H9 (cell line): ENCODE measurements at regions not wholly inside any gene's neighbourhood (a gene's known extent, or its start where the extent isn't known, plus 50 kb on each side); places are given as distances from the start of the nearest gene placed in this dataset.

Experiments used
- DNase-seq: peaks from one replicate; pipeline ENCODE4 v3.0.0-alpha.2; 2017
- H2AFZ ChIP-seq: one replicate; pipeline ENCODE4 v1.6.1; 2013; ENCODE audit warnings: mild to moderate bottlenecking, low read length, control low read depth, moderate library complexity
- H2AK5ac ChIP-seq: 2 replicates; pipeline ENCODE4 v1.6.1; 2013; ENCODE audit warnings: low read length, control low read depth, mixed read lengths; ENCODE audit not compliant: insufficient read length
- H2BK120ac ChIP-seq: one replicate; pipeline ENCODE4 v1.6.1; 2013; ENCODE audit warnings: low read depth, mild to moderate bottlenecking, low read length, control low read depth, inconsistent platforms; ENCODE audit not compliant: poor library complexity, severe bottlenecking
- H2BK12ac ChIP-seq: 2 replicates; pipeline ENCODE4 v1.6.1; 2013; ENCODE audit warnings: low read length, control low read depth, mixed read lengths, low read depth; ENCODE audit not compliant: insufficient read length
- H2BK15ac ChIP-seq: 2 replicates; pipeline ENCODE4 v1.6.1; 2013; ENCODE audit warnings: low read depth, low read length, control low read depth
- H2BK20ac ChIP-seq: one replicate; pipeline ENCODE4 v1.6.1; 2013; ENCODE audit warnings: low read depth, mild to moderate bottlenecking, low read length, control low read depth, inconsistent platforms; ENCODE audit not compliant: poor library complexity, severe bottlenecking
- H2BK5ac ChIP-seq: 2 replicates; pipeline ENCODE4 v1.6.1; 2013; ENCODE audit warnings: low read length, control low read depth, mixed read lengths; ENCODE audit not compliant: insufficient read length
- H3K14ac ChIP-seq: 2 replicates; pipeline ENCODE4 v1.6.1; 2013; ENCODE audit warnings: low read length, control low read depth; ENCODE audit not compliant: insufficient read depth
- H3K18ac ChIP-seq: 2 replicates; pipeline ENCODE4 v1.6.1; 2013; ENCODE audit warnings: low read depth, mild to moderate bottlenecking, mixed read lengths, low read length, control low read depth; ENCODE audit not compliant: insufficient read length
- H3K23ac ChIP-seq: 2 replicates; pipeline ENCODE4 v1.6.1; 2013; ENCODE audit warnings: low read length, control low read depth, mixed read lengths, low read depth; ENCODE audit not compliant: insufficient read length
- H3K23me2 ChIP-seq: 2 replicates; pipeline ENCODE4 v1.6.1; 2013; ENCODE audit warnings: low read depth, mild to moderate bottlenecking, mixed read lengths, low read length, control low read depth; ENCODE audit not compliant: insufficient read length, poor library complexity, severe bottlenecking
- H3K27ac ChIP-seq: 2 replicates; pipeline ENCODE4 v1.5.1; 2013; ENCODE audit warnings: low read length, control low read depth, mixed read lengths, low read depth; ENCODE audit not compliant: insufficient read length
- H3K27me3 ChIP-seq: 2 replicates; pipeline ENCODE4 v1.6.1; 2013; ENCODE audit warnings: low read length, control low read depth, inconsistent platforms; ENCODE audit not compliant: insufficient read depth
- H3K4ac ChIP-seq: 2 replicates; pipeline ENCODE4 v1.6.1; 2013; ENCODE audit warnings: low read depth, mild to moderate bottlenecking, control low read depth, inconsistent platforms, low read length, moderate library complexity
- H3K4me1 ChIP-seq: 2 replicates; pipeline ENCODE4 v1.6.1; 2013; ENCODE audit warnings: low read length, control low read depth, inconsistent platforms; ENCODE audit not compliant: insufficient read depth
- H3K4me2 ChIP-seq: 2 replicates; pipeline ENCODE4 v1.6.1; 2013; ENCODE audit warnings: low read length, control low read depth, mixed read lengths; ENCODE audit not compliant: insufficient read length, insufficient read depth
- H3K56ac ChIP-seq: 2 replicates; pipeline ENCODE4 v1.6.1; 2013; ENCODE audit warnings: low read depth, mild to moderate bottlenecking, mixed read lengths, low read length, control low read depth; ENCODE audit not compliant: insufficient read length
- H3K79me1 ChIP-seq: 2 replicates; pipeline ENCODE4 v1.6.1; 2013; ENCODE audit warnings: low read depth, mild to moderate bottlenecking, moderate library complexity, low read length, control low read depth, inconsistent platforms; ENCODE audit not compliant: insufficient read depth, poor library complexity, severe bottlenecking
- H3K79me2 ChIP-seq: 2 replicates; pipeline ENCODE4 v1.6.1; 2013; ENCODE audit warnings: low read length, control low read depth, inconsistent platforms; ENCODE audit not compliant: insufficient read depth
- H3K9ac ChIP-seq: 2 replicates; pipeline ENCODE4 v1.6.1; 2013; ENCODE audit warnings: low read length, control low read depth, mixed read lengths; ENCODE audit not compliant: insufficient read length; ENCODE audit errors: extremely low read depth
- H3K9me3 ChIP-seq: one replicate; pipeline ENCODE4 v1.6.1; 2013; ENCODE audit warnings: low read depth, low read length, inconsistent platforms; ENCODE audit not compliant: control insufficient read depth
- H3T11ph ChIP-seq: one replicate; pipeline ENCODE4 v1.6.1; 2013; ENCODE audit warnings: mild to moderate bottlenecking, low read length, control low read depth, inconsistent platforms
- H4K20me1 ChIP-seq: one replicate; pipeline ENCODE4 v1.6.1; 2013; ENCODE audit not compliant: control insufficient read depth, insufficient read length, insufficient read depth
- H4K5ac ChIP-seq: 2 replicates; pipeline ENCODE4 v1.6.1; 2013; ENCODE audit warnings: low read depth, mild to moderate bottlenecking, mixed read lengths, low read length, control low read depth; ENCODE audit not compliant: insufficient read length
- H4K8ac ChIP-seq: replicated peaks from 2 replicates; pipeline ENCODE4 v1.6.1; 2013; ENCODE audit warnings: low read length, control low read depth, mixed read lengths, low read depth; ENCODE audit not compliant: insufficient read length
- H4K91ac ChIP-seq: 2 replicates; pipeline ENCODE4 v1.6.1; 2013; ENCODE audit warnings: low read depth, mild to moderate bottlenecking, moderate library complexity, mixed read lengths, low read length, control low read depth; ENCODE audit not compliant: insufficient read length
- H3K27ac Mint-ChIP-seq, 3 experiments: 2 replicates in 2 of 3; 3 replicates in 1 of 3; pipeline ENCODE4 v1.8.0; 2020 to 2021; ENCODE audit warnings: mixed read lengths in 3 of 3, mild to moderate bottlenecking in 1 of 3, moderate library complexity in 1 of 3
- H3K27me3 Mint-ChIP-seq: 2 replicates; pipeline ENCODE4 v1.8.0; 2021; ENCODE audit warnings: low read depth, mild to moderate bottlenecking, moderate library complexity, mixed read lengths
- H3K36me3 Mint-ChIP-seq, 3 experiments: 2 replicates in 2 of 3; 3 replicates in 1 of 3; pipeline ENCODE4 v1.8.0; 2020 to 2021; ENCODE audit warnings: low read depth in 3 of 3, mixed read lengths in 3 of 3; ENCODE audit not compliant: insufficient read depth in 1 of 3
- H3K4me1 Mint-ChIP-seq, 2 experiments: 2 replicates each; pipeline ENCODE4 v1.8.0; 2020; ENCODE audit warnings: mixed read lengths in 2 of 2
- H3K4me3 Mint-ChIP-seq, 2 experiments: 2 replicates in 1 of 2; 3 replicates in 1 of 2; pipeline ENCODE4 v1.8.0; 2020 to 2021; ENCODE audit warnings: mild to moderate bottlenecking in 2 of 2, mixed read lengths in 2 of 2, moderate library complexity in 1 of 2
- H3K9me3 Mint-ChIP-seq, 2 experiments: 2 replicates in 1 of 2; 3 replicates in 1 of 2; pipeline ENCODE4 v1.8.0; 2020; ENCODE audit warnings: mild to moderate bottlenecking in 2 of 2, mixed read lengths in 2 of 2, moderate library complexity in 1 of 2
- TF ChIP-seq, protein P1 (sequence below): fragments of 200-600 bp; sonication (generic); conservative IDR thresholded peaks from 3 replicates; pipeline ENCODE4 v1.8.0; 2021; ENCODE audit warnings: antibody characterized with exemption, mild to moderate bottlenecking

DNA sequence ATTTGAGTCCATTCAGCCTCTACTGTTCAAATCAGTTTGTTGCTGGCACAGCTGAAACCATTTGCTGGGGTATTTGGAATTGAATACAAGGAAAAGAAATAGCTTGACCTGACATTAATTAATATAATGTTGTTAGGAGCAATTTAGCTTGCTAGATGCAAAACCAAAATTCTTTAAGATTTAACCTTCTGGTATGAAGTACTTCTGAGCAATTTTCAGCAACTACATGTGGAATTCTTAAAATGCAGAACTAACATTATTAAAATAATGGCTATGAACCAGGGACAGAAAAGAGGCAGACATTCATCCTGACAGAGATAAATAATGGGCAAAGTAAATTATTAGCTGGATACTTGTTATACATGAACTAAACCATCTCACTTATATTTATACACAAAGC is 160.0 kb upstream of the MIR17HG start:
- H3T11ph ChIP-seq = no peak overlapping the region
- TF ChIP-seq, protein P1, sequence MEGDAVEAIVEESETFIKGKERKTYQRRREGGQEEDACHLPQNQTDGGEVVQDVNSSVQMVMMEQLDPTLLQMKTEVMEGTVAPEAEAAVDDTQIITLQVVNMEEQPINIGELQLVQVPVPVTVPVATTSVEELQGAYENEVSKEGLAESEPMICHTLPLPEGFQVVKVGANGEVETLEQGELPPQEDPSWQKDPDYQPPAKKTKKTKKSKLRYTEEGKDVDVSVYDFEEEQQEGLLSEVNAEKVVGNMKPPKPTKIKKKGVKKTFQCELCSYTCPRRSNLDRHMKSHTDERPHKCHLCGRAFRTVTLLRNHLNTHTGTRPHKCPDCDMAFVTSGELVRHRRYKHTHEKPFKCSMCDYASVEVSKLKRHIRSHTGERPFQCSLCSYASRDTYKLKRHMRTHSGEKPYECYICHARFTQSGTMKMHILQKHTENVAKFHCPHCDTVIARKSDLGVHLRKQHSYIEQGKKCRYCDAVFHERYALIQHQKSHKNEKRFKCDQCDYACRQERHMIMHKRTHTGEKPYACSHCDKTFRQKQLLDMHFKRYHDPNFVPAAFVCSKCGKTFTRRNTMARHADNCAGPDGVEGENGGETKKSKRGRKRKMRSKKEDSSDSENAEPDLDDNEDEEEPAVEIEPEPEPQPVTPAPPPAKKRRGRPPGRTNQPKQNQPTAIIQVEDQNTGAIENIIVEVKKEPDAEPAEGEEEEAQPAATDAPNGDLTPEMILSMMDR = no peak
- H2BK15ac ChIP-seq = no peak overlapping the region
- H3K27ac ChIP-seq = no peak overlapping the region
- H3K27me3 Mint-ChIP-seq = peaks cover 4% of the 10 kb centered on the region; the same call in 1 of the 2 replicates
- no peaks in the 10 kb centered on the region for H3K9me3 ChIP-seq
- no peaks in the 10 kb centered on the region for H4K20me1 ChIP-seq
- no peaks in the 10 kb centered on the region for H3K4me1 Mint-ChIP-seq
- no peak overlapping the region for H3K9ac ChIP-seq
- no peak for DNase-seq
- H3K36me3 Mint-ChIP-seq = no peaks in the 10 kb centered on the region
- no peak overlapping the region for H2AFZ ChIP-seq
- H2BK120ac ChIP-seq = no peak overlapping the region
- no peak overlapping the region for H4K8ac ChIP-seq
- no peak overlapping the region for H3K23ac ChIP-seq
- H3K27ac Mint-ChIP-seq = no peak overlapping the region
- H3K79me2 ChIP-seq = no peaks in the 10 kb centered on the region
- H3K27me3 ChIP-seq = no peaks in the 10 kb centered on the region
- H3K79me1 ChIP-seq = no peaks in the 10 kb centered on the region
- no peaks in the 10 kb centered on the region for H3K9me3 Mint-ChIP-seq
- H3K4me3 Mint-ChIP-seq = no peak overlapping the region
- H3K56ac ChIP-seq = no peak overlapping the region
- no peak overlapping the region for H3K18ac ChIP-seq
- H2BK12ac ChIP-seq = no peak overlapping the region
- no peaks in the 10 kb centered on the region for H3K23me2 ChIP-seq
- no peak overlapping the region for H3K4ac ChIP-seq
- H3K4me2 ChIP-seq = no peak overlapping the region
- no peaks in the 10 kb centered on the region for H3K4me1 ChIP-seq
- H2BK5ac ChIP-seq = no peak overlapping the region
- no peak overlapping the region for H3K14ac ChIP-seq
- no peak overlapping the region for H2BK20ac ChIP-seq
- no peak overlapping the region for H4K91ac ChIP-seq
- no peak overlapping the region for H4K5ac ChIP-seq
- no peak overlapping the region for H2AK5ac ChIP-seq
